NCI-H1105 (cell line): ENCODE measurements at regions not wholly inside any gene's neighbourhood (a gene's known extent, or its start where the extent isn't known, plus 50 kb on each side); places are given as distances from the start of the nearest gene placed in this dataset.

ENCODE experiments used
- DNase-seq: peaks from one replicate; lab custom pipeline; 2025; lab: John Stamatoyannopoulos, UW

- DNase-seq = no peak
Measured at GRCh38 chr1:63199706-63200335, 122.5 kb upstream of the FOXD3 start.

GRCh38 chr1:63200676-63201075 lies 121.7 kb upstream of the FOXD3 start:
- DNase-seq = no peak

- no peak for DNase-seq
Measured at GRCh38 chr1:63203641-63204040, 118.7 kb upstream of the FOXD3 start.

GRCh38 chr1:63205776-63206175 lies 116.6 kb upstream of the FOXD3 start:
- no peak for DNase-seq

GRCh38 chr1:63214553-63214952 lies 107.8 kb upstream of the FOXD3 start:
- no peak for DNase-seq

- no peak for DNase-seq
Measured at GRCh38 chr1:63223426-63223825, 98.9 kb upstream of the FOXD3 start.

- no peak for DNase-seq
Measured at GRCh38 chr1:63230722-63231121, 91.6 kb upstream of the FOXD3 start.

- DNase-seq = no peak
Measured at GRCh38 chr1:63238721-63239120, 83.6 kb upstream of the FOXD3 start.

- no peak for DNase-seq
Measured at GRCh38 chr1:63245186-63245585, 77.2 kb upstream of the FOXD3 start.

- no peak for DNase-seq
Measured at GRCh38 chr1:63248216-63248615, 74.2 kb upstream of the FOXD3 start.

GRCh38 chr1:63255153-63255552 lies 67.2 kb upstream of the FOXD3 start:
- no peak for DNase-seq

GRCh38 chr1:63261736-63262458 lies 60.5 kb upstream of the FOXD3 start:
- DNase-seq = no peak

- DNase-seq = no peak
Measured at GRCh38 chr1:63262459-63262770, 60.0 kb upstream of the FOXD3 start.

- DNase-seq = no peak
Measured at GRCh38 chr1:63264161-63264560, 58.2 kb upstream of the FOXD3 start.

GRCh38 chr1:63266857-63267256 lies 55.5 kb upstream of the FOXD3 start:
- no peak for DNase-seq

GRCh38 chr1:63268876-63269275 lies 53.5 kb upstream of the FOXD3 start:
- DNase-seq = peak; percentile 21

- no peak for DNase-seq
Measured at GRCh38 chr1:63269571-63269970, 52.8 kb upstream of the FOXD3 start.
